Left cardiac atrium (tissue), 4 donors: ENCODE measurements at regions not wholly inside any gene's neighbourhood (a gene's known extent, or its start where the extent isn't known, plus 50 kb on each side); places are given as distances from the start of the nearest gene placed in this dataset.
"Not testable (repeated sequence)": the region's sequence is repeated elsewhere in the genome, so short reads cannot be mapped to it uniquely, and the experiment has no call there.

ENCODE experiments used
- ATAC-seq, 2 donors: fragments of 200-7000 bp; cut with Tn5 transposase; one replicate each; pipeline ENCODE4 v1.9.1; 2020; ENCODE audit warnings: mild to moderate bottlenecking in 2 of 2, moderate library complexity in 2 of 2
- DNase-seq: peaks from one replicate; pipeline ENCODE4 v3.0.0-alpha.2; 2020
- intact Hi-C, 2 donors: fragments of 100-400 bp; cut with DNase I; formaldehyde crosslinking; loops; one replicate each; pipeline versions ENCODE4 v1.14.1 to v1.15.1; 2022 to 2023
- donor health status: DM: no; HTN: yes; CAD: no.
- donor health status: DM: no; HTN: yes; CAD: no; lungs with severe emphysema.
- donor health status: DM: yes; HTN: yes; CAD: no.
- donor health status: Dilated cardiomyopathy.

GRCh38 chr3:177641206-177641605 lies 443.9 kb upstream of the TBL1XR1 start:
- intact Hi-C loops, result no loop called here
- ATAC-seq (no peak), DNase-seq (no peak)

- ATAC-seq, result peak; percentile 47 to 51
- no peak for DNase-seq
- intact Hi-C loops, result no loop called here
Measured at GRCh38 chr3:177642042-177642803, 444.9 kb upstream of the TBL1XR1 start.

GRCh38 chr3:177642804-177643125 lies 445.5 kb upstream of the TBL1XR1 start:
- peak in 1 of 2 donors; percentile 16 for ATAC-seq
- intact Hi-C loops, result no loop called here
- no peak for DNase-seq

- ATAC-seq (no peak), DNase-seq (no peak)
- intact Hi-C loops, result no loop called here
Measured at GRCh38 chr3:177646749-177647148, 449.5 kb upstream of the TBL1XR1 start.

GRCh38 chr3:177647341-177647740 lies 450.1 kb upstream of the TBL1XR1 start:
- DNase-seq (no peak), ATAC-seq (no peak)
- intact Hi-C loops, result no loop called here

GRCh38 chr3:177647876-177648275 lies 450.6 kb upstream of the TBL1XR1 start:
- intact Hi-C loops, result no loop called here
- DNase-seq (no peak), ATAC-seq (peak in 1 of 2 donors; percentile 14)

GRCh38 chr3:177652556-177653291 lies 455.4 kb upstream of the TBL1XR1 start:
- no peak for DNase-seq
- peak; percentile 71 to 76 for ATAC-seq
- intact Hi-C loops, result no loop called here

GRCh38 chr3:177657243-177657642 lies 460.0 kb upstream of the TBL1XR1 start:
- peak in 1 of 2 donors; percentile 44 for ATAC-seq

GRCh38 chr3:177658354-177658753 lies 461.1 kb upstream of the TBL1XR1 start:
- ATAC-seq, result no peak
- intact Hi-C loops, result no loop called here

More at GRCh38 chr3:177657243-177657642, 460.0 kb upstream of the TBL1XR1 start:
- DNase-seq, result no peak
- intact Hi-C loops, result no loop called here

GRCh38 chr3:177664380-177665103 lies 467.3 kb upstream of the TBL1XR1 start:
- DNase-seq, intact Hi-C loops, ATAC-seq: not testable (repeated sequence)

More at GRCh38 chr3:177658354-177658753, 461.1 kb upstream of the TBL1XR1 start:
- DNase-seq, result no peak

GRCh38 chr3:177665122-177665808 lies 468.0 kb upstream of the TBL1XR1 start:
- no peak for ATAC-seq
- no peak for DNase-seq
- intact Hi-C loops, result no loop called here

GRCh38 chr3:177672252-177672911 lies 475.1 kb upstream of the TBL1XR1 start:
- intact Hi-C loops, result no loop called here
- ATAC-seq (no peak), DNase-seq (no peak)

- ATAC-seq, result peak; percentile 89 to 93
- no peak for DNase-seq
- intact Hi-C loops, result no loop called here
Measured at GRCh38 chr3:177673112-177673914, 476.0 kb upstream of the TBL1XR1 start.

- ATAC-seq (no peak), DNase-seq (no peak)
- intact Hi-C loops, result no loop called here
Measured at GRCh38 chr3:177674186-177674585, 476.9 kb upstream of the TBL1XR1 start.

- DNase-seq (no peak), ATAC-seq (no peak)
- intact Hi-C loops, result no loop called here
Measured at GRCh38 chr3:177676148-177676547, 478.9 kb upstream of the TBL1XR1 start.

GRCh38 chr3:177676947-177677587 lies 479.8 kb upstream of the TBL1XR1 start:
- no peak for ATAC-seq
- DNase-seq, result no peak
- intact Hi-C loops, result no loop called here

GRCh38 chr3:177679568-177680471 lies 482.5 kb upstream of the TBL1XR1 start:
- ATAC-seq, result peak; percentile 54 to 87
- DNase-seq, result peak; percentile 34
- intact Hi-C loops, result no loop called here
